Nephron (organoid): ENCODE measurements at regions not wholly inside any gene's neighbourhood (a gene's known extent, or its start where the extent isn't known, plus 50 kb on each side); places are given as distances from the start of the nearest gene placed in this dataset.

Experiments
- H3K27ac Mint-ChIP-seq, 3 experiments: 2 replicates each; pipeline ENCODE4 v1.8.0; 2020; ENCODE audit warnings: mixed read lengths in 3 of 3, mild to moderate bottlenecking in 2 of 3, moderate library complexity in 1 of 3
- H3K27me3 Mint-ChIP-seq: 2 replicates; pipeline ENCODE4 v1.8.0; 2021; ENCODE audit warnings: low read depth, mild to moderate bottlenecking, moderate library complexity, mixed read lengths
- H3K36me3 Mint-ChIP-seq: 2 replicates; pipeline ENCODE4 v1.8.0; 2020; ENCODE audit warnings: low read depth, mixed read lengths
- H3K4me1 Mint-ChIP-seq: 2 replicates; pipeline ENCODE4 v1.8.0; 2020; ENCODE audit warnings: mixed read lengths
- H3K4me3 Mint-ChIP-seq, 3 experiments: 2 replicates each; pipeline ENCODE4 v1.8.0; 2020; ENCODE audit warnings: mild to moderate bottlenecking in 3 of 3, mixed read lengths in 3 of 3, moderate library complexity in 2 of 3
- H3K9me3 Mint-ChIP-seq: 2 replicates; pipeline ENCODE4 v1.8.0; 2020; ENCODE audit warnings: mixed read lengths
- TF ChIP-seq, protein P1 (sequence below), 3 experiments: fragments of 200-600 bp; sonication (generic); IDR thresholded peaks; one replicate each; pipeline ENCODE4 v1.5.0; 2021; ENCODE audit warnings: antibody characterized with exemption in 3 of 3; ENCODE audit not compliant: unreplicated experiment in 3 of 3

DNA sequence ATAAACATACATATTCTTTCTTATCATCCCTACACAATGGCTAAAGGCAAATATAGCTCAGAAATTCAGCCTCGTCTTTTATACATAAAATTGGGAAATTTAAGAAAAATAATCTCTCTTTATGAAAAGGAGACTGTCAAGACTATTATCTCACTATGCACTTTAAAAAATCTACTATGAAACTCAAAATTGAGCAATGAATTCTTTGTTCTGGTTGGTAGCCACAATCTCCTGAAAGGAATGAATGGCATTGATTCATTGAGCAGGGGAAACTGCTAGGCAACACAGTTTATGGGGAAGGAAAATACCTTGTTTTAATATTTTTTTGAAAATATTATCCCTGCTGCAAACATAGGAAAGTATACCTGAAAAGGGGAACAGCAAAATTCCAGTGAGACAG lies 397.1 kb downstream of the RAB28 start:
- TF ChIP-seq, protein P1, sequence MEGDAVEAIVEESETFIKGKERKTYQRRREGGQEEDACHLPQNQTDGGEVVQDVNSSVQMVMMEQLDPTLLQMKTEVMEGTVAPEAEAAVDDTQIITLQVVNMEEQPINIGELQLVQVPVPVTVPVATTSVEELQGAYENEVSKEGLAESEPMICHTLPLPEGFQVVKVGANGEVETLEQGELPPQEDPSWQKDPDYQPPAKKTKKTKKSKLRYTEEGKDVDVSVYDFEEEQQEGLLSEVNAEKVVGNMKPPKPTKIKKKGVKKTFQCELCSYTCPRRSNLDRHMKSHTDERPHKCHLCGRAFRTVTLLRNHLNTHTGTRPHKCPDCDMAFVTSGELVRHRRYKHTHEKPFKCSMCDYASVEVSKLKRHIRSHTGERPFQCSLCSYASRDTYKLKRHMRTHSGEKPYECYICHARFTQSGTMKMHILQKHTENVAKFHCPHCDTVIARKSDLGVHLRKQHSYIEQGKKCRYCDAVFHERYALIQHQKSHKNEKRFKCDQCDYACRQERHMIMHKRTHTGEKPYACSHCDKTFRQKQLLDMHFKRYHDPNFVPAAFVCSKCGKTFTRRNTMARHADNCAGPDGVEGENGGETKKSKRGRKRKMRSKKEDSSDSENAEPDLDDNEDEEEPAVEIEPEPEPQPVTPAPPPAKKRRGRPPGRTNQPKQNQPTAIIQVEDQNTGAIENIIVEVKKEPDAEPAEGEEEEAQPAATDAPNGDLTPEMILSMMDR (IDR thresholded peaks at IDR 0.05; ENCODE audit: unreplicated experiment in 3 of 3), result no peak
- H3K4me1 Mint-ChIP-seq, result no peaks in the 10 kb centered on the region
- no peaks in the 10 kb centered on the region for H3K27me3 Mint-ChIP-seq
- no peak overlapping the region for H3K4me3 Mint-ChIP-seq
- peaks cover 20% of the 10 kb centered on the region for H3K9me3 Mint-ChIP-seq
- H3K27ac Mint-ChIP-seq, result no peak overlapping the region
- peaks cover 4% of the 10 kb centered on the region for H3K36me3 Mint-ChIP-seq

DNA sequence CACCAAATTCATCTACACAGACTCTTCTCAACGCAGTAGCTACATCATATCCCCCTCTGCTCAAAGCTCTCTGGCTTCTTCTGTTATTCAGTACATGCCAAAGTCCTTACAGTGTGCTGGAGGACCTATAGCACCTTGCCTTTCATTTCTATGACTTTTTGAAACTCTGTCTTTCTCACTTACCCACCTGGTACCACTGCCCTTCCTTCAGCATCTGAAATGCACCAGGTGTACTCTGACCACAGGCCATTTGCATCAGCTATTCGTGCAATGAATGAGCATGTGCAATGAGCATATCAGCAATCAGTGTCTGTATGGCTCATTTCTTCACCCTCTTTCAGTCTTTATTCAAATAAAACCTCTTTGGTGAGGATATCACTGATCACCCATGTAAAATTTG lies 399.9 kb downstream of the RAB28 start:
- Mint-ChIP-seq H3K36me3 (peaks cover 4% of the 10 kb centered on the region), H3K27me3 (no peaks in the 10 kb centered on the region), H3K9me3 (peaks cover 31% of the 10 kb centered on the region), H3K4me1 (no peaks in the 10 kb centered on the region), H3K4me3 (no peak overlapping the region), H3K27ac (no peak overlapping the region)
- TF ChIP-seq, protein P1 (IDR thresholded peaks at IDR 0.05; ENCODE audit: unreplicated experiment in 3 of 3), result no peak

DNA sequence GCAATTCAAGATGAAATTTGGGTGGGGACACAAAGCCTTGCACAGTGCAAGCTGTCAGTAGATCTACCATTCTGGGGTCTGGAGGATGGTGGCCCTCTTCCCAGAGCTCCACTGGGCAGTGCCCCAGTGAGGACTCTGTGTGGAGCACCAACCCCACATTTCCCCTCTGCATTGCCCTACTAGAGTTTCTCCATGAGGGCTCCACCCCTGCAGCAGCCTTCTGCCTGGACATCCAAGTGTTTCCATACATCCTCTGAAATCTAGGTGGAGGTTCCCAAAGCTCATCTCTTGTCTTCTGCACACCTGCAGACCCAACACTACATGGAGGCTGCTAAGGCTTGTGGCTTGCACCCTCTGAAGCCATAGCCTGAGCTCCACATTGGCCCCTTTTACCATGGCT lies 402.3 kb downstream of the RAB28 start:
- TF ChIP-seq, protein P1 (IDR thresholded peaks at IDR 0.05; ENCODE audit: unreplicated experiment in 3 of 3), result no peak
- Mint-ChIP-seq H3K4me1 (no peaks in the 10 kb centered on the region), H3K36me3 (peaks cover 4% of the 10 kb centered on the region), H3K27ac (no peak overlapping the region), H3K4me3 (no peak overlapping the region), H3K27me3 (no peaks in the 10 kb centered on the region), H3K9me3 (peaks cover 31% of the 10 kb centered on the region)

DNA sequence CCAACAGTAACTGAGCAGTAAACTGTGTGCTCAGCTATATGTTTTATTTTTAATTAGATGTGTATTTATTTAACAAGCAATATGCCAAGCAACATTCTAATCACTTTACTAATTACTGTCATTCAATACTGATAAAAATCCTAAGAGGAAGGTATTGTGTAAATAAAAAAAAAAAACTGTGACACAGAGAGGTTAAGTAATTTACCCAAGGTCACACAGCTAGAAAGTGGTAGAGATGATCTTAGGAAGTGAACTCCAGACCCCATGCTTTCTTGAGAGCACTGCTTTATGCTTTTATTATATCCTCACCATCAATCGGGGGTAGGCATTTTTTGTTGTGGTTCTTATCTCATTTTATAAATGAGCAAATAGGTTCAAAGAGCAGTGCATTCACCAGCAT lies 417.1 kb downstream of the RAB28 start:
- Mint-ChIP-seq H3K36me3 (no peaks in the 10 kb centered on the region), H3K27me3 (no peaks in the 10 kb centered on the region), H3K9me3 (peaks cover 3% of the 10 kb centered on the region), H3K4me3 (no peak overlapping the region), H3K4me1 (no peaks in the 10 kb centered on the region), H3K27ac (no peak overlapping the region)
- TF ChIP-seq, protein P1 (IDR thresholded peaks at IDR 0.05; ENCODE audit: unreplicated experiment in 3 of 3), result no peak

DNA sequence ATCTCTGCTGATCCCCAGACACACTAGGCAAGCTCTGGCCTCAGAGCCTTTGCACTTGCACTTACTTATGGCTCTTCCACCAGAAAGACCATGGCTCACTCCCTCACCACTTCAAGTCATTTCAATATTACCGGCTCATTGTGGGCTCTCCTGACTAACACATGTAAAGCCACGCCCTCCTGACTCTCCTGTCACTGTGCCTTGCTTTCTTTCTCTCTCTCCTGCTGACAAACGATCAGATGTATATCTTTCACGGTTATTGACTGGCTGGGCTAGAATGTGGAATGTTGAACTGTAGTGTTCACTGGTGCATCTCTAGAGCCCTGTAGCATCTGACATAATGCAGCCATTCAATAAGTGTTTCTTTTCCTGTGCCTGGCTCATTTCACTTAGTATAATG lies 425.1 kb downstream of the RAB28 start:
- Mint-ChIP-seq H3K36me3 (no peaks in the 10 kb centered on the region), H3K9me3 (no peaks in the 10 kb centered on the region), H3K4me3 (no peak overlapping the region), H3K27me3 (no peaks in the 10 kb centered on the region), H3K4me1 (peaks cover 14% of the 10 kb centered on the region), H3K27ac (no peak overlapping the region)
- TF ChIP-seq, protein P1 (IDR thresholded peaks at IDR 0.05; ENCODE audit: unreplicated experiment in 3 of 3), result no peak

DNA sequence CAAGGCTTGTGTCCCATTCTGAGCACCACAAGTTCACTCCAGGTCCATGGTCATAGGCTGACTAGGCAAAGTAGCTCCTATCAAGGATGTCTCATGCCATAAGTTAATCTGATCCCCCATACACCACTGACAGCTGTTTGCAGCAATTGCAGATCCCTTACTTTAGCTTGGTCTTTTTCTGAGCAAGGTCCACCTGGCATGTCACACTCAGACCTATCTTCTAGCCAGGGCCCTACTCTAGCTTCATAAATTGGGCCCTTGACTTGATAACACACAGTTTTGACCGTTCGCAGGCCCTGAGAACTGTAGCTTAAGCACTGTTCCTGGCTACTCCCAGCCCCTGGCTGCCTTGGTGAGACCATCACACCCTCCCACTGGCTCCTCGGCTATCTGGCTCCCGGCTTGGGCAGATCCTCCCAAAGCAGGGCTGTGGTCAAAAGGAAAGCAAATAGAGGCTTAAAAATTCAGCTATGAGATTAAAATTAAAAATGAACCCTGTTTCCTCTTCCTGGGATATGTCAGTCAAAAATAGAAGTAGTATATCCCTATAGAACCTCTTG lies 427.4 kb downstream of the RAB28 start:
- H3K36me3 Mint-ChIP-seq, result no peaks in the 10 kb centered on the region
- no peaks in the 10 kb centered on the region for H3K9me3 Mint-ChIP-seq
- peaks cover 14% of the 10 kb centered on the region for H3K4me1 Mint-ChIP-seq
- TF ChIP-seq, protein P1 (IDR thresholded peaks at IDR 0.05; ENCODE audit: unreplicated experiment in 3 of 3), result no peak
- peak overlapping the region in 1 of 3 experiments; percentile 23 for H3K27ac Mint-ChIP-seq
- H3K4me3 Mint-ChIP-seq, result no peak overlapping the region
- no peaks in the 10 kb centered on the region for H3K27me3 Mint-ChIP-seq
